COR-L47 (cell line): ENCODE measurements at regions not wholly inside any gene's neighbourhood (a gene's known extent, or its start where the extent isn't known, plus 50 kb on each side); places are given as distances from the start of the nearest gene placed in this dataset.
"Not testable (repeated sequence)": the region's sequence is repeated elsewhere in the genome, so short reads cannot be mapped to it uniquely, and the experiment has no call there.

ENCODE experiments used
- DNase-seq: peaks from one replicate; lab custom pipeline; 2025; lab: John Stamatoyannopoulos, UW

- no peak for DNase-seq
These were observed 127.4 kb upstream of the ANO5 start for GRCh38 chr11:22065472-22065871.

GRCh38 chr11:22069844-22070243 lies 123.0 kb upstream of the ANO5 start:
- DNase-seq: no peak

DNA sequence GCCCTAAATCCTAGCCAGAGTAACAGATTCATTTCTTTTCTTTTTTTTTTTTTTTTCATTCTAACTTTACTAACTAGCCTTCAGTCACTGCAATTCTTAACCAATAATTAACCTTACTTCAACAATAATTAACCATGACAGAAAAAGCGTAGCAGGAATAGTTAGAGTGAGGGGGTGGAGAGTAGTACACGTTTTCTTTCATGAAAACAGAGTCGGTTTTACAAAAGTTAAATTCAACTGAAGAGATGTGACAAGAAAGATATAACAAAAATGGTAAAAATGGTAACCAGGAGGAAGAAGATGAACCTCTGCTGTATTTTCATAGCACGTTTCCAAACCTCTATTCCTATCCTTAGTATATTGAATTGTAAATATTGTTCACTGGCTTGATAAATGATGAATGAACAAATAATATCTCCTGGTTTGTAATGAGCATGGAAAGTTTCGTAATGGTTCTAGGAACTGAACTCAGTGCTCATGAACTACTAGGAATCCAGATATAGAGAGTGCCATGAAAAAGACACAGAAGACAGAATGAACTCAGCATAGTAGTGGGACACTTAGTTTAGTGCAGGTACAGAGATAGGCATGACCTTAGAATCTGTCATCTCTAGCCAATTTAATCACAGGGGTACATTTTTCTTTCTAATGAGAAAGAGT lies 116.5 kb upstream of the ANO5 start:
- DNase-seq: no peak

DNA sequence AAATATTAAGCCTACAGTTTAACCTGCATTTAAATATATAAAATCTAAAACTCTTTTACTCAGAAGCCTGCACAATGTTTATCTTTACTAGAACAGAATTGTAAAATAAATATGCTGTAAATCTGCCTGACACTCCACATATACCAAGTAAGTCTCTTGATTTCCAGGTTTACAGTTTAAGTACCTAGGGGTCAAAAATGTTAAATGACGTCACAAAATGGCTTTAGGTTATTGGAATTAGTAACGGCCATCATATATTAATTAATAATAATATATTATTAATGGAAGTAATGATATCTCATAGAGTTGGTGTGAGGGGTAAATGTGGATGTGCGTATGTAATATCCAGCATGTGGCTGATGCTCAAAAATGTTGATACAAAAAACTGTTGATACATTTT lies 114.8 kb upstream of the ANO5 start:
- DNase-seq: no peak

- DNase-seq: no peak
These were observed 113.6 kb upstream of the ANO5 start for GRCh38 chr11:22079133-22079872.

DNA sequence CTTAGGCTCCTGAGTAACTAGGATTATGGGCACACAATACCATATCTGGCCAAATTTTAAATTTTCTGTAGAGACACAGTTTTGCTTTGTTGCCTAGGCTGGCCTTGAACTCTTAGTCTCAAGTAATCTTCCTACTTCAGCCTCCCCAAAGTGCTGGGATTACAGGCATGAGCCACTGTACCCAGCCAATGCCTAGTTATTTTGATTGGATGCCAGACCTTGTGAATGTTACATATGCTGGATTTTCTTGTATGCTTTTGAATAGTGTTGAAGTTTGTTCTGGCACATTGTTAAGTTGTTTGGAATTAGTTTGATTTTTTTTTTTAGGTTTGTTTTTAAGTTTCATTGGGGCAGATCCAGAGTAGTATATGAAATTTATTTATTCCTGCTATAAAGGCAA lies 110.7 kb upstream of the ANO5 start:
- DNase-seq: no peak

- no peak for DNase-seq
These were observed 110.1 kb upstream of the ANO5 start for GRCh38 chr11:22082788-22083187.

GRCh38 chr11:22084056-22084455 lies 108.8 kb upstream of the ANO5 start:
- no peak for DNase-seq

GRCh38 chr11:22084564-22084963 lies 108.3 kb upstream of the ANO5 start:
- DNase-seq: no peak

DNA sequence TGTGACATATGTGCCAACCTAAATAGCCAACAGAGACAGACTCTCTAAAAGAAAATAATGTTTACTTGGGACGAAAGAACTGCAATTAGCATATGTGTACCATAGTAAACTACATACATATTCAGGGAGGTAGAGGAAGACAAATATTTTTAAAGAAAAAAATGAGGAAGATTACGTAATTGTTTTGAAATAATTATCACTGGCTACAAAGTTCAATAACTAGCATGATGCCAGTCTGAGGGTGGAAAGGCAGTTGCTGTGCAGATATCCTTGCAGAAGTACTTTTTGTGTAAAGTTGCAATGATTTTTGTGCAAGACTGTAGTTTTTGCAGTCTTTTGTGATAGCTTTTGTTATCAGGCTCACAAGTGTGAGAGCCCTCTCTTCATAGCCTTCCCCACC lies 103.3 kb upstream of the ANO5 start:
- DNase-seq: no peak

DNA sequence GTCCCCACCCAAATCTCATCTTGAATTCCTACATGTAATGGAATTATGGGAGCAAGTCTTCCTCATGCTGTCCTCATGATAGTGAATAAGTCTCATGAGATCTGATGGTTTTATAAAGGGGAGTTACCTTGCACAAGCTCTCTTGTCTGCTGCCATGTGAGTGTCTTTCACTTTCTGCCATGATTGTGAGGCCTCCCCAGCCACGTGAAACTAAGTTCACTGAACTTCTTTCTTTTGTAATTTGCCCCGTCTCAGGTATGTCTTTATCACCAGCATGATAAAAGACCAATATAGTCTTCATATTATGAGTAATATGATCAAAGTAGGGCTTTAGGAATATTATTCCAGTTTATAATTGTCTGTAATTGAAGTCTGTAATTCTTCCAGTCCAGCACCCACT lies 86.3 kb upstream of the ANO5 start:
- DNase-seq: no peak

- DNase-seq: no peak
These were observed 77.3 kb upstream of the ANO5 start for GRCh38 chr11:22115470-22116029.

DNA sequence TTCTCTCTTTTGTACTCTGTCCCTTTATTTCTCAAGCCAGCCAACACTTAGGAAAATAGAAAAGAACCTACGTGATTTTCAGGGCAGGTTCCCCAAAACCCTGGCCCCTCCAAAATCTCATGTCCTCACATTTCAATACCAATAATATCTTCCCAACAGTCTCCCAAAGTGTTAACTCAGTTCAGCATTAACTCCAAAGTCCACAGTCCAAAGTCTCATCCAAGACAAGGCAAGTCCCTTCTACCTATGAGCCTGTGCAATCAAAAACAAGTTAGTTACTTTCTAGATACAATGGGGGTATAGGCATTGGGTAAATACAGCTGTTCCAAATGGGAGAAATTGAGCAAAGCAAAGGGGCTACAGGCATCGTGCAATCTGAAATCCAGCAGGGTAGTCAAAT lies 64.9 kb upstream of the ANO5 start:
- not testable (repeated sequence) for DNase-seq

DNA sequence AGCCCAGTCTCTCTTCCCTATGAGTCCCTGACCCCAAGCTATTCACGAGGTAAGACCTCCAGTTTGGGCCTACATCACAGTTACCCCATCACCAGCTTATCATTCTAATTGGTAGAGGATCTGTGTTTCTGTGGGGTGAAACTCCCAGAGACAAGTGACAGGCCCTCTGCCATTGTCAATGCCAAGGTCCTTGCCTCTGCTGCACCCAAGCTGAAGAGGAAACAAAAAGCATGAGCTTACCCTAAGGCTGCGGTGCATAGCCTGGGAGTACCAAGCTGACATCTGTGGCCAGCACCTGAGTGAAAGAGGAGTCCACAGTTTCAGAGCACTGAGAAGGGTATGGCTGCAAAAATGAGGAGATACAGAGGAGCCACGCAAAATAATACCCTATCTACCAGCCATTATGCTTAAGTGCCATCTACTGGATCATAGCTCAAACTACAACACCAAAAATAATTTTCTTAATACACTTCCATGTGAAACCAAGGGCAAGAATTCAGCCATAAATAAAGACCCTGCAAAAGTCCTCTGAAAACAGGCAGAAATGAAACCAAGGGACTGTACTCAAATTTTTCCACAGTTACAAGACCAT lies 62.3 kb upstream of the ANO5 start:
- peak; percentile 34 for DNase-seq

- no peak for DNase-seq
These were observed 59.1 kb upstream of the ANO5 start for GRCh38 chr11:22133776-22134175.

DNA sequence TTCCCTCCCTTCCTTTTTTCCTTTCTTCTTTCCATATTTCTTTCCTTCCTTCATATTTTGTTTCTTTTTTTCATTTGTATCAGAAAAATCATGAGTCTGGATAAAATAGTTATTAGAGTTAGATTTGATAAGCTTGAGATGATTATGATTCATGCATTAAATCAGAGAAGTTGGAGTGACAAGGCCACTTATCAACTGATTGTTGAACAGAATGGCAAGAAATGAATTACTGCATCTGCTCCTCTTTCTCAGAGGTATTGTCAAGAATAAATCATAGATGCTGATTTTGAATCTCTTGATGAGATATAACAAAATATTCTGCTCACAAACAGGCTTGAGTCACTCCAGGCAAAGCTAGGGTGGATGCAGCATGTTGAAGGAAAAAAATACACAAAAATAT lies 54.6 kb upstream of the ANO5 start:
- DNase-seq: no peak
